ENCODE measurements at regions not wholly inside any gene's neighbourhood (a gene's known extent, or its start where the extent isn't known, plus 50 kb on each side); places are given as distances from the start of the nearest gene placed in this dataset.

DNA sequence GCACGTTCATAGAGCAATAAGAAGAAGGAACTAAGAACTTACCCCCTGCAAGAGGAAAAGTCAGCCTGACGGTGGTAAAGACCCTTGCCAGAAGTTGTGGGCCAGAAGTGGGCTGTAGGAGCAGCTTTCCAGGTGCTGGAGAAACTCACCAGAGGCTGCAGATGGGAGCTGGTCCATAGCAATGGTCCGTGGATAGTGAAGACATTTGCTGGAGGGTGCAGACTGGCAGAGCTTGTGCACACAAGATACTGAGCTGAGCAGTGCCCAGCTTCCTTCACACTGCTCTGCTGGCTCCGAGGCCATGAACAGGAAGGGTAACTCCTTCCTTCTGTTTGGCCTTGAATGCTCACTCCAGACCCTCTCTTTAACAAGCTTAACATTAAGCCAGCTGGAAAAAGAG is 149.8 kb upstream of the BNIP2 start:
- Histone ChIP-seq H3K4me3 (ENCODE audit: low read length in 2 of 2) (no peak overlapping the region), H3K4me1 (ENCODE audit: control insufficient read depth in 2 of 2, insufficient read depth in 2 of 2, low read length in 2 of 2) (no peaks in the 10 kb centered on the region), H3K9me3 (ENCODE audit: control insufficient read depth in 2 of 2, low read length in 2 of 2) (no peaks in the 10 kb centered on the region), H3K27ac (ENCODE audit: low read depth in 2 of 2, low read length in 2 of 2) (no peak overlapping the region), H3K27me3 (ENCODE audit: control insufficient read depth in 2 of 2, insufficient read depth in 2 of 2, low read length in 2 of 2) (peaks cover 0 to 8% of the 10 kb centered on the region in 2 donors), H3K36me3 (ENCODE audit: control insufficient read depth in 2 of 2, insufficient read depth in 2 of 2, low read length in 2 of 2) (no peaks in the 10 kb centered on the region), H3K9ac (ENCODE audit: low read depth in 1 of 2, low read length in 2 of 2) (no peak overlapping the region)

DNA sequence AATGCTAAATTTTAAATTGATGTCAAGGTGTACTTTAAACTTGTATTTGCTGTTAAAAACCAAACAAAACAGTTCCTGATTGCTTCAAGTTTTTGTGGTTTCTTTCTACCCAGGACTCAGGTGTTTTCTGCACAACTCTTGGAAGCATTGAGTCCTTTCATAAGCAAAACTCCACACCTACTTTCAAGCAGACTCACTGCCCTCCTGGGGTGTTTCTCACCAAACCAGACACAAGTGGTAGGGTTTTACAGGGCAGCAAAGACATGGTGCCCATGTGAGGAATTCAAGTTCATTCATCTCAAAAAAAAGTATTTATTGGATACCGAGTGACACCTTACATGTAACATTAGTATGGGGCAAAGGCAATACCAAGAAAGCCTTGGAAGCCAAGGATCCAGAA is 146.7 kb upstream of the BNIP2 start:
- Histone ChIP-seq H3K4me3 (ENCODE audit: low read length in 2 of 2) (no peak overlapping the region), H3K4me1 (ENCODE audit: control insufficient read depth in 2 of 2, insufficient read depth in 2 of 2, low read length in 2 of 2) (no peaks in the 10 kb centered on the region), H3K9me3 (ENCODE audit: control insufficient read depth in 2 of 2, low read length in 2 of 2) (no peaks in the 10 kb centered on the region), H3K36me3 (ENCODE audit: control insufficient read depth in 2 of 2, insufficient read depth in 2 of 2, low read length in 2 of 2) (no peaks in the 10 kb centered on the region), H3K27ac (ENCODE audit: low read depth in 2 of 2, low read length in 2 of 2) (no peak overlapping the region), H3K27me3 (ENCODE audit: control insufficient read depth in 2 of 2, insufficient read depth in 2 of 2, low read length in 2 of 2) (peaks cover 0 to 8% of the 10 kb centered on the region in 2 donors), H3K9ac (ENCODE audit: low read depth in 1 of 2, low read length in 2 of 2) (no peak overlapping the region)

DNA sequence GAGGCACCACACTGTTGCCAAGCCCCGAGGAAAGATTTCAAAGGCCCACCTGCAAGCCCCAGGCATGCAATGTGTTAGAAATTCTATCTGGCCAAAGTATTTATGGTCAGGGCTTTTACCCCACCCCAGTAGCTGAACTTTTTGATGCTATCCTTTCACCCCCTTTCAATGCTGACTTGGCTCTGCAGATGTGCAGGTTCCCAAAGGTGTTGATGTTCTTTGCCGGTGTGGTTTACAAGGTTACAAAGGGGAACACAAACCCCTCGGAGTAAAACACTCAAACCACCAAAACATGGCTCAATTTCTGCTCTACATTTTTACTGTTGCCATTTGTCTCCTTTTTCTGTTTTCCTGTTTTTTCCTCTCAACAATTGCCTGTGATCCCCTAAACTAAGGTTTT is 145.4 kb upstream of the BNIP2 start:
- Histone ChIP-seq H3K36me3 (ENCODE audit: control insufficient read depth in 2 of 2, insufficient read depth in 2 of 2, low read length in 2 of 2) (no peaks in the 10 kb centered on the region), H3K27ac (ENCODE audit: low read depth in 2 of 2, low read length in 2 of 2) (no peak overlapping the region), H3K27me3 (ENCODE audit: control insufficient read depth in 2 of 2, insufficient read depth in 2 of 2, low read length in 2 of 2) (peaks cover 0 to 8% of the 10 kb centered on the region in 2 donors), H3K4me3 (ENCODE audit: low read length in 2 of 2) (no peak overlapping the region), H3K9me3 (ENCODE audit: control insufficient read depth in 2 of 2, low read length in 2 of 2) (no peaks in the 10 kb centered on the region), H3K9ac (ENCODE audit: low read depth in 1 of 2, low read length in 2 of 2) (no peak overlapping the region), H3K4me1 (ENCODE audit: control insufficient read depth in 2 of 2, insufficient read depth in 2 of 2, low read length in 2 of 2) (no peaks in the 10 kb centered on the region)

DNA sequence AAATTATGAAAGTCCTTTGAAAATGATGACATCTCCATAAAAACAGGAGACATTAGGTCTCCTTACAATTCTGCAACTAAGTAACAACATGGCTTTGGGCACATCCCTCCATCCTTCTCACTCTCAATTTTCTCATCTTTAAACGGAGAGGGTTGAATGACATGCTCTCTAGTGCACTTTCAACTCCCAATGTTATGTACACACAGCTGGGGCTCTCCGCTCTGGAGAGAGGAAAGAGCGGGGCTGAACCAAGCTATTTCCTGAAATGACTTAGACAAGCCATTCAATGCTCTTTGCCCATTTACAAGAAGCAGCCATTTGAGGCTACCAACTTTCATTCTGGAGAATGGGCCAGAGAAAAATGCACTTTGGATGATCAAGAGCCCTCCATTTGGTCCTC is 144.2 kb upstream of the BNIP2 start:
- Histone ChIP-seq H3K4me1 (ENCODE audit: control insufficient read depth in 2 of 2, insufficient read depth in 2 of 2, low read length in 2 of 2) (no peaks in the 10 kb centered on the region), H3K27me3 (ENCODE audit: control insufficient read depth in 2 of 2, insufficient read depth in 2 of 2, low read length in 2 of 2) (peaks cover 0 to 5% of the 10 kb centered on the region in 2 donors), H3K36me3 (ENCODE audit: control insufficient read depth in 2 of 2, insufficient read depth in 2 of 2, low read length in 2 of 2) (no peaks in the 10 kb centered on the region), H3K9ac (ENCODE audit: low read depth in 1 of 2, low read length in 2 of 2) (no peak overlapping the region), H3K4me3 (ENCODE audit: low read length in 2 of 2) (no peak overlapping the region), H3K9me3 (ENCODE audit: control insufficient read depth in 2 of 2, low read length in 2 of 2) (no peaks in the 10 kb centered on the region), H3K27ac (ENCODE audit: low read depth in 2 of 2, low read length in 2 of 2) (no peak overlapping the region)

DNA sequence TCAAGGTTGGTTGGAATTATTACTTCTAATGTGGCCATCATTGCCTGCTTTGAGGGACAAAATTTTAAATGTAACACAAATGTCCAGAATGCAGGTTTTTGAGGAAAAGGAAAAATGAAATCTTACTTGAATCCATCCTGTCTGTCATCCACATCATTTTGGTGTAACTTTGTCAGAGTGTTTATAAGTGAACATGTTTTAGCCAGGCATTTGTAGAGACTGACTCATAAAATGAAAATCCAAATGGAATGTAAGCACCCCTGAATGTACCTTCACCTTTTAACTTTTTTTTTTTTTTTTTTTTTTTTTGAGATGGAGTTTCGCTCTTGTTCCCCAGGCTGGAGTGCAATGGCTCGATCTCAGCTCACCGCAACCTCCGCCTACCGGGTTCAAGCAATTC is 141.8 kb upstream of the BNIP2 start:
- no peak overlapping the region for H3K27ac ChIP-seq (ENCODE audit: low read depth in 2 of 2, low read length in 2 of 2)
- no peaks in the 10 kb centered on the region for H3K9me3 ChIP-seq (ENCODE audit: control insufficient read depth in 2 of 2, low read length in 2 of 2)
- H3K36me3 ChIP-seq (ENCODE audit: control insufficient read depth in 2 of 2, insufficient read depth in 2 of 2, low read length in 2 of 2): no peaks in the 10 kb centered on the region
- H3K9ac ChIP-seq (ENCODE audit: low read depth in 1 of 2, low read length in 2 of 2): no peak overlapping the region
- no peaks in the 10 kb centered on the region for H3K27me3 ChIP-seq (ENCODE audit: control insufficient read depth in 2 of 2, insufficient read depth in 2 of 2, low read length in 2 of 2)
- H3K4me3 ChIP-seq (ENCODE audit: low read length in 2 of 2): no peak overlapping the region
- no peaks in the 10 kb centered on the region for H3K4me1 ChIP-seq (ENCODE audit: control insufficient read depth in 2 of 2, insufficient read depth in 2 of 2, low read length in 2 of 2)

DNA sequence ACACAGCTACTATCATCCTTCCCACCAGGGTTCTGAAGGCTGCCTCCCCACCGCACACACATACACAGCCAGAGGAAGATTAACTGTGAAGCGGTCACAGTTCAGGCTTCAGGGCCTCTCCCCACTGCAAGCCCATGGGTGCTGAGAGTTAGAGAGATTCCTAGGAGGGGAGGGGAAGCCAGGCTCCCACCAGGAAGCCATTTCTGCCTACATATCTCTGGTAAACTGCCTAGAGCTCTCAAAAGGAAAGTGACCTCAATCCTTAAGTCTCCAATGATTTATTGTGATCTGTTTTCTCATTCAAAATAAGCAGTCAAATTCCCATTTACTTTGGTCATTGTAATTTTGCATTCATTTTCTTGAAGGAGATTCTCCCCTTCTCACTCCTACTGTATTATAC is 141.0 kb upstream of the BNIP2 start:
- no peaks in the 10 kb centered on the region for H3K9me3 ChIP-seq (ENCODE audit: control insufficient read depth in 2 of 2, low read length in 2 of 2)
- H3K4me1 ChIP-seq (ENCODE audit: control insufficient read depth in 2 of 2, insufficient read depth in 2 of 2, low read length in 2 of 2): no peaks in the 10 kb centered on the region
- no peak overlapping the region for H3K4me3 ChIP-seq (ENCODE audit: low read length in 2 of 2)
- no peak overlapping the region for H3K9ac ChIP-seq (ENCODE audit: low read depth in 1 of 2, low read length in 2 of 2)
- H3K27ac ChIP-seq (ENCODE audit: low read depth in 2 of 2, low read length in 2 of 2): no peak overlapping the region
- no peaks in the 10 kb centered on the region for H3K27me3 ChIP-seq (ENCODE audit: control insufficient read depth in 2 of 2, insufficient read depth in 2 of 2, low read length in 2 of 2)
- no peaks in the 10 kb centered on the region for H3K36me3 ChIP-seq (ENCODE audit: control insufficient read depth in 2 of 2, insufficient read depth in 2 of 2, low read length in 2 of 2)

DNA sequence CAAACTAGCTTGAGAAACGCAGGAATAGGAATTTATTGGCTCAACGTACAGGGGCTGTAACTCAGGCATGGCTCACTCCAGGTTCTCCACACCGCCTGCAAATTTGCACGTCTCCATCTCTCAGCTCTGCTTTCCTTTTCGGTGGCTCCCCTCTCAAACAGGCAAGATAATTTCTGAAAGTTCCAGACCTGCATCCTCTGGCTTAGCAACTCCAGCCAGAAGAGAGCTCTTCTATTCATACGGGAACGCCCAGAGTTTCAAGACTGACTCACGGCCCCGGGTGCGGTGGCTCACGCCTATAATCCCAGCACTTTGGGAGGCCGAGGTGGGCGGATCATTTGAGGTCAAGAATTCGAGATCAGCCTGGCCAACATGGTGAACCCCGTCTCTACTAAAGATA is 139.7 kb upstream of the BNIP2 start:
- no peak overlapping the region for H3K9ac ChIP-seq (ENCODE audit: low read depth in 1 of 2, low read length in 2 of 2)
- H3K27ac ChIP-seq (ENCODE audit: low read depth in 2 of 2, low read length in 2 of 2): no peak overlapping the region
- no peaks in the 10 kb centered on the region for H3K27me3 ChIP-seq (ENCODE audit: control insufficient read depth in 2 of 2, insufficient read depth in 2 of 2, low read length in 2 of 2)
- no peaks in the 10 kb centered on the region for H3K9me3 ChIP-seq (ENCODE audit: control insufficient read depth in 2 of 2, low read length in 2 of 2)
- no peaks in the 10 kb centered on the region for H3K4me1 ChIP-seq (ENCODE audit: control insufficient read depth in 2 of 2, insufficient read depth in 2 of 2, low read length in 2 of 2)
- no peak overlapping the region for H3K4me3 ChIP-seq (ENCODE audit: low read length in 2 of 2)
- H3K36me3 ChIP-seq (ENCODE audit: control insufficient read depth in 2 of 2, insufficient read depth in 2 of 2, low read length in 2 of 2): no peaks in the 10 kb centered on the region

DNA sequence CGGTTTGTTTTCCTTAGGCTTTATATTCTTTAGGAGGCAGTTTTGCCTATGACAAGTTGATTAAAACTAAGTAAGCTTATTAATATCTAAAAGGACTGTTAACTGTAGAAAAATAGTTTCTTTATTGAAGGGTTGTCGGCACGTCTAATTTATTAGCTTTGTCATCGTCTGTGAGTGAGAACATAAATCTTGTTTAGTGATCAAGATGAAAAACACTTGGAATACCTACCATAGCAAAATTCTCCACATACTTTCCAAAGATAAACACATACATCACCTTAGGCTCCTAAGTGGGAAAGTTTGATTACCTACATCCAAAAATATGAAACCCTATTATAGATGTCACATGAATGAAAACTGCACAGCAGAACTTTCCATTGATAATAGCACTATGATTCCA is 139.1 kb upstream of the BNIP2 start:
- H3K9me3 ChIP-seq (ENCODE audit: control insufficient read depth in 2 of 2, low read length in 2 of 2): no peaks in the 10 kb centered on the region
- H3K4me3 ChIP-seq (ENCODE audit: low read length in 2 of 2): no peak overlapping the region
- H3K27ac ChIP-seq (ENCODE audit: low read depth in 2 of 2, low read length in 2 of 2): no peak overlapping the region
- H3K9ac ChIP-seq (ENCODE audit: low read depth in 1 of 2, low read length in 2 of 2): no peak overlapping the region
- no peaks in the 10 kb centered on the region for H3K27me3 ChIP-seq (ENCODE audit: control insufficient read depth in 2 of 2, insufficient read depth in 2 of 2, low read length in 2 of 2)
- no peaks in the 10 kb centered on the region for H3K36me3 ChIP-seq (ENCODE audit: control insufficient read depth in 2 of 2, insufficient read depth in 2 of 2, low read length in 2 of 2)
- no peaks in the 10 kb centered on the region for H3K4me1 ChIP-seq (ENCODE audit: control insufficient read depth in 2 of 2, insufficient read depth in 2 of 2, low read length in 2 of 2)

DNA sequence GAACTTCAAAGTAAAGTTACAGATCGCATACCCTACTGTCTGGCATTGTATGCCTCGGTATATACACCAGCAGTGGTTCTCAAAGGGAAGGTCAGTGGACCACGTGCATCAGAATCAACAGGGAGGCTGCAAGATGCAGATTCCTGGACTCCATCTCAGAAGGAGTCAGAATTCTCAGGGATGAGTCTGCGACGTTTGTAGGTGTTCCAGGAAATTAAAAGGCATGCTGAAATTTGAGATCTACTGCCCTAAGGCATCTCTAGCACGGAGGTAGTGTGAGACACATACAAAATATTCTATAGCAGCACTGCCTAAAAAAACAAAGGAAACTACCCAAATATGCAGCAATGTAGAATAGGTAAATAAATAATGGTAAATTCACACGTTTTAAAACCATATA is 136.8 kb upstream of the BNIP2 start:
- no peaks in the 10 kb centered on the region for H3K36me3 ChIP-seq (ENCODE audit: control insufficient read depth in 2 of 2, insufficient read depth in 2 of 2, low read length in 2 of 2)
- no peaks in the 10 kb centered on the region for H3K4me1 ChIP-seq (ENCODE audit: control insufficient read depth in 2 of 2, insufficient read depth in 2 of 2, low read length in 2 of 2)
- no peak overlapping the region for H3K27ac ChIP-seq (ENCODE audit: low read depth in 2 of 2, low read length in 2 of 2)
- no peaks in the 10 kb centered on the region for H3K27me3 ChIP-seq (ENCODE audit: control insufficient read depth in 2 of 2, insufficient read depth in 2 of 2, low read length in 2 of 2)
- no peak overlapping the region for H3K9ac ChIP-seq (ENCODE audit: low read depth in 1 of 2, low read length in 2 of 2)
- H3K4me3 ChIP-seq (ENCODE audit: low read length in 2 of 2): no peak overlapping the region
- no peaks in the 10 kb centered on the region for H3K9me3 ChIP-seq (ENCODE audit: control insufficient read depth in 2 of 2, low read length in 2 of 2)

DNA sequence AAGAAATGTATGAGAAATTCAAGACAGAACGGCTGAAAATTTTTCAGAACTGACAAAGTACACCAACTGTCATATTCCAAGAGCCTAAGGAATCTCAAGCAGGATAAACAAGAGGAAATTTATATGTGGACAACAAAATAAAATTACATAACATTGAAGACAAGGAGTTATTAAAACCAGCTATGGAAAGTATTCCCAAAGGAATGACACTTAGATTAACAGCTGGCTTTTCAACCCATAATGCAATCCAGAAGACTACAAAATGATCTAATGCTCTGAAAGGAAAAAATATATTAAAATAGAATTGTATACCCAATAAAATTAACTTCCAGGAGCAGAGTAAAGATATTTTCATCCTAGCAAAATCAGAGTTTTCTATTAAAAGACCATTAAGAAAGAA is 132.2 kb upstream of the BNIP2 start:
- Histone ChIP-seq H3K27ac (ENCODE audit: low read depth in 2 of 2, low read length in 2 of 2) (no peak overlapping the region), H3K4me1 (ENCODE audit: control insufficient read depth in 2 of 2, insufficient read depth in 2 of 2, low read length in 2 of 2) (no peaks in the 10 kb centered on the region), H3K27me3 (ENCODE audit: control insufficient read depth in 2 of 2, insufficient read depth in 2 of 2, low read length in 2 of 2) (peaks cover 3 to 7% of the 10 kb centered on the region in 2 donors), H3K36me3 (ENCODE audit: control insufficient read depth in 2 of 2, insufficient read depth in 2 of 2, low read length in 2 of 2) (no peaks in the 10 kb centered on the region), H3K9me3 (ENCODE audit: control insufficient read depth in 2 of 2, low read length in 2 of 2) (no peaks in the 10 kb centered on the region), H3K4me3 (ENCODE audit: low read length in 2 of 2) (no peak overlapping the region), H3K9ac (ENCODE audit: low read depth in 1 of 2, low read length in 2 of 2) (no peak overlapping the region)

DNA sequence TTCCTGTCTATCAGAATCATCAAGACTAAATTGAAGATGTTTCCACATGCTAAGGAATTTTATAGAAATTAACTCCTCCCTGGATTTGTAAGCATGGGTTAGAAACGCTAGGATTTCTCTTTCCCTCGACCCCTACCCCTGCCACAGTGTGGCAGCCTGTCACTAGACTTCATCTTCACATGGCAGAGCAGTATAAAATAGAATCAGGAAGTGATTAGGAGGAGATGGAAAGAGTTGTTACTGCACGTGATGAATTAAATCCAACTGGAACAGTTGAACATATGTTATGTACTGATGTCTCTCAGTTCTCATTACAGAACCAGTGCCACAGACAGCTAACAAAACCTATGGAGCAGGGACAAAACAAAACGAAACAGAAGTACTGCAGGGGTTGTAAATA is 130.0 kb upstream of the BNIP2 start:
- H3K4me3 ChIP-seq (ENCODE audit: low read length in 2 of 2): no peak overlapping the region
- peaks cover 3 to 10% of the 10 kb centered on the region in 2 donors for H3K27me3 ChIP-seq (ENCODE audit: control insufficient read depth in 2 of 2, insufficient read depth in 2 of 2, low read length in 2 of 2)
- no peak overlapping the region for H3K27ac ChIP-seq (ENCODE audit: low read depth in 2 of 2, low read length in 2 of 2)
- H3K4me1 ChIP-seq (ENCODE audit: control insufficient read depth in 2 of 2, insufficient read depth in 2 of 2, low read length in 2 of 2): no peaks in the 10 kb centered on the region
- H3K9ac ChIP-seq (ENCODE audit: low read depth in 1 of 2, low read length in 2 of 2): no peak overlapping the region
- H3K9me3 ChIP-seq (ENCODE audit: control insufficient read depth in 2 of 2, low read length in 2 of 2): no peaks in the 10 kb centered on the region
- H3K36me3 ChIP-seq (ENCODE audit: control insufficient read depth in 2 of 2, insufficient read depth in 2 of 2, low read length in 2 of 2): no peaks in the 10 kb centered on the region
